K562 (cell line): ENCODE measurements at regions not wholly inside any gene's neighbourhood (a gene's known extent, or its start where the extent isn't known, plus 50 kb on each side); places are given as distances from the start of the nearest gene placed in this dataset.

Source experiments
- ATAC-seq: fragments of 200-7000 bp; cut with Tn5 transposase; 3 replicates; pipeline ENCODE4 v1.9.1; 2020; ENCODE audit warnings: moderate library complexity
- BruUV-seq: library from RNA; stranded (reverse); fragments of 400-500 nt; replicated peaks from 2 replicates; lab custom pipeline; 2021; lab: Mats Ljungman, UMichigan
- CTCF ChIA-PET: fragments of 300-600 bp; formaldehyde crosslinking; extraction: SDS; loops from one replicate; lab custom pipeline; 2021; ENCODE audit warnings: low intra/inter-chr PET ratio; lab: Yijun Ruan, JAX
- POLR2A ChIA-PET: fragments of 300-600, 350-650 bp; sonication (Branson Sonifier 250); formaldehyde crosslinking; extraction: SDS; loops from one replicate; lab custom pipeline; 2021; ENCODE audit warnings: antibody characterized with exemption, inconsistent platforms; lab: Yijun Ruan, JAX
- DNase-seq, 4 experiments: peaks; one replicate each; pipeline versions ENCODE4 v3.0.0 to v3.0.0-alpha.2; 2011 to 2018; ENCODE audit warnings: low spot score in 3 of 4, mixed read lengths in 3 of 4; ENCODE audit errors: extremely low read depth in 1 of 4
- FAIRE-seq: peaks from 2 replicates; lab custom pipeline; 2011; peaks lifted over from hg19 to GRCh38; lab: Jason Lieb, UNC
- H2AFZ ChIP-seq: 2 replicates; pipeline ENCODE4 v1.6.0; 2011; ENCODE audit warnings: low read depth, low read length, control low read depth, inconsistent platforms
- H3K27ac ChIP-seq: fragments of 200-600 bp; 3 replicates; pipeline ENCODE4 v1.8.0; 2011; ENCODE audit warnings: low read depth, mild to moderate bottlenecking, control low read depth, inconsistent platforms, low read length, moderate library complexity, mixed read lengths; ENCODE audit errors: extremely low read depth
- H3K27me3 ChIP-seq, 2 experiments: fragments of 300-600 bp in 1 of 2; 2 replicates in 1 of 2; 3 replicates in 1 of 2; pipeline versions ENCODE4 v1.6.0 to v1.8.0; 2011; ENCODE audit warnings: inconsistent platforms in 2 of 2, low read length in 2 of 2, mild to moderate bottlenecking in 1 of 2, mixed read lengths in 1 of 2, moderate library complexity in 1 of 2; ENCODE audit not compliant: control insufficient read depth in 2 of 2, insufficient read depth in 2 of 2
- H3K36me3 ChIP-seq: fragments of 300-600 bp; 3 replicates; pipeline ENCODE4 v1.8.0; 2011; ENCODE audit warnings: mild to moderate bottlenecking, low read length, inconsistent platforms; ENCODE audit not compliant: control insufficient read depth, insufficient read depth
- H3K4me1 ChIP-seq, 2 experiments: fragments of 200-600 bp in 1 of 2; replicated peaks in 1 of 2; 2 replicates in 1 of 2; 3 replicates in 1 of 2; pipeline versions ENCODE4 v1.5.1 to v1.8.0; 2011; ENCODE audit warnings: inconsistent platforms in 2 of 2, low read length in 2 of 2, mild to moderate bottlenecking in 1 of 2, mixed read lengths in 1 of 2, moderate library complexity in 1 of 2; ENCODE audit not compliant: control insufficient read depth in 2 of 2, insufficient read depth in 2 of 2
- H3K4me2 ChIP-seq: 2 replicates; pipeline ENCODE4 v1.6.1; 2011; ENCODE audit warnings: low read length, control low read depth, inconsistent platforms, mixed read lengths; ENCODE audit not compliant: insufficient read depth
- H3K4me3 ChIP-seq: fragments of 200-600 bp; sonication (generic), shearing (Covaris generic); 2 replicates; pipeline ENCODE4 v1.5.1; 2016; ENCODE audit warnings: control low read depth, inconsistent platforms
- H3K79me2 ChIP-seq: fragments of 200-600 bp; 3 replicates; pipeline ENCODE4 v1.8.0; 2011; ENCODE audit warnings: low read length, inconsistent platforms; ENCODE audit not compliant: control insufficient read depth, insufficient read depth
- H3K9ac ChIP-seq, 2 experiments: 2 replicates each; pipeline versions ENCODE4 v1.6.0 to v1.6.1; 2011; ENCODE audit warnings: low read depth in 2 of 2, low read length in 2 of 2, control low read depth in 1 of 2, inconsistent platforms in 1 of 2, mild to moderate bottlenecking in 1 of 2, mixed read lengths in 1 of 2; ENCODE audit not compliant: insufficient read depth in 1 of 2
- H3K9me1 ChIP-seq: one replicate; pipeline ENCODE4 v1.6.0; 2011; ENCODE audit warnings: inconsistent platforms, mild to moderate bottlenecking, low read length, moderate library complexity; ENCODE audit not compliant: control insufficient read depth, insufficient read depth
- H3K9me3 ChIP-seq: replicated peaks from 2 replicates; pipeline ENCODE4 v1.5.1; 2011; ENCODE audit warnings: low read depth, low read length, inconsistent platforms; ENCODE audit not compliant: control insufficient read depth, insufficient read depth
- H4K20me1 ChIP-seq: replicated peaks from 2 replicates; pipeline ENCODE4 v1.6.1; 2011; ENCODE audit warnings: low read length, inconsistent platforms, mixed read lengths; ENCODE audit not compliant: control insufficient read depth, insufficient read depth
- ADNP ChIP-seq: fragments of 200-800 bp; sonication (Bioruptor generic); IDR thresholded peaks from 2 replicates; pipeline ENCODE4 v1.6.1; 2016; ENCODE audit warnings: missing genetic modification characterization, missing compliant biosample characterization
- BCOR ChIP-seq: fragments of 450-650 bp; IDR thresholded peaks from 2 replicates; pipeline ENCODE4 v1.6.1; 2016
- CREB3L1 ChIP-seq: fragments of 450-650 bp; IDR thresholded peaks from 2 replicates; pipeline ENCODE4 v1.6.1; 2014; ENCODE audit warnings: low read depth, mild to moderate bottlenecking, moderate library complexity, borderline replicate concordance
- DNMT1 ChIP-seq: fragments of 450-650 bp; IDR thresholded peaks from 2 replicates; pipeline ENCODE4 v1.6.1; 2016; ENCODE audit warnings: antibody characterized with exemption, mild to moderate bottlenecking
- HDAC2 ChIP-seq: fragments of 450-650 bp; IDR thresholded peaks from 2 replicates; pipeline ENCODE4 v1.6.1; 2016; ENCODE audit warnings: mild to moderate bottlenecking
- HIVEP1 ChIP-seq: fragments of 250-450 bp; sonication (Bioruptor Pico); IDR thresholded peaks from 2 replicates; pipeline ENCODE4 v1.4.0; 2020; ENCODE audit warnings: mild to moderate bottlenecking
- HNRNPUL1 ChIP-seq: fragments of 200-400 bp; formaldehyde crosslinking; IDR thresholded peaks from 2 replicates; pipeline ENCODE4 v1.6.1; 2017; ENCODE audit warnings: low read length
- KAT8 ChIP-seq: fragments of 450-650 bp; IDR thresholded peaks from 2 replicates; pipeline ENCODE4 v1.6.1; 2016; ENCODE audit warnings: low read depth, mild to moderate bottlenecking
- KDM1A ChIP-seq, 2 experiments: fragments of 450-650 bp; IDR thresholded peaks; 2 replicates each; pipeline ENCODE4 v1.6.1; 2016; ENCODE audit warnings: mild to moderate bottlenecking in 2 of 2
- KLF6 ChIP-seq: fragments of 250-450 bp; sonication (Bioruptor Pico); IDR thresholded peaks from 2 replicates; pipeline ENCODE4 v1.4.0; 2020; ENCODE audit warnings: mild to moderate bottlenecking, moderate library complexity, borderline replicate concordance
- MCM7 ChIP-seq, 2 experiments: fragments of 450-650 bp; IDR thresholded peaks; 2 replicates each; pipeline ENCODE4 v1.6.1; 2016 to 2018
- MTA1 ChIP-seq: fragments of 450-650 bp; IDR thresholded peaks from 2 replicates; pipeline ENCODE4 v1.6.1; 2017; ENCODE audit warnings: borderline replicate concordance
- NEUROD1 ChIP-seq: fragments of 150-350 bp; IDR thresholded peaks from 2 replicates; pipeline ENCODE4 v1.6.1; 2014; ENCODE audit warnings: borderline replicate concordance, low read length, low read depth; ENCODE audit not compliant: partially characterized antibody
- RBM14 ChIP-seq: fragments of 200-400 bp; formaldehyde crosslinking; IDR thresholded peaks from 2 replicates; pipeline ENCODE4 v1.6.1; 2018; ENCODE audit warnings: low read depth, mild to moderate bottlenecking, low read length, moderate library complexity, borderline replicate concordance; ENCODE audit not compliant: insufficient read depth
- RBM25 ChIP-seq: fragments of 200-400 bp; formaldehyde crosslinking; IDR thresholded peaks from 2 replicates; pipeline ENCODE4 v1.6.1; 2018; ENCODE audit warnings: low read length, low read depth, moderate library complexity; ENCODE audit not compliant: severe bottlenecking
- SIX5 ChIP-seq, 2 experiments: IDR thresholded peaks; 2 replicates each; pipeline ENCODE4 v1.6.1; 2011; ENCODE audit warnings: low read length in 2 of 2, borderline replicate concordance in 1 of 2, low read depth in 1 of 2, mild to moderate bottlenecking in 1 of 2, moderate library complexity in 1 of 2; ENCODE audit not compliant: insufficient read depth in 1 of 2
- SRSF1 ChIP-seq: fragments of 200-400 bp; formaldehyde crosslinking; IDR thresholded peaks from 2 replicates; pipeline ENCODE4 v1.6.1; 2017; ENCODE audit warnings: mild to moderate bottlenecking, low read depth, low read length, moderate library complexity
- ZFP36 ChIP-seq: fragments of 150-350 bp; IDR thresholded peaks from 2 replicates; pipeline ENCODE4 v1.6.1; 2018; ENCODE audit warnings: low read length, low read depth; ENCODE audit not compliant: partially characterized antibody
- ZNF184 ChIP-seq: sonication (generic); formaldehyde crosslinking; IDR thresholded peaks from 2 replicates; pipeline ENCODE4 v1.5.0; 2020; ENCODE audit warnings: missing genetic modification reagents
- WGBS: fragments of 100-300 bp; shearing (Covaris generic); methylation state at CpG from one replicate; pipeline ENCODE4 v1.1.6; 2016; ENCODE audit warnings: low coverage, mixed read lengths; ENCODE audit not compliant: insufficient coverage; ENCODE audit errors: missing lambda C conversion rate; 5-methylcytosine and 5-hydroxymethylcytosine counted together
- in situ Hi-C: fragments of 300-500 bp; cut with MboI; formaldehyde crosslinking; loops from 4 replicates; pipeline ENCODE4 v1.15.0; 2018; ENCODE audit warnings: inconsistent platforms, mixed read lengths
- intact Hi-C: fragments of 100-400 bp; cut with micrococcal nuclease; formaldehyde crosslinking; loops from 2 replicates; pipeline ENCODE4 v1.14.2; 2022
- TF ChIP-seq, protein P1 (sequence below): sonication (generic); formaldehyde crosslinking; IDR thresholded peaks from 2 replicates; pipeline ENCODE4 v1.4.0; 2020; ENCODE audit warnings: mild to moderate bottlenecking, missing genetic modification reagents
- TF ChIP-seq, protein P2 (sequence below): sonication (generic); formaldehyde crosslinking; IDR thresholded peaks from 2 replicates; pipeline ENCODE4 v1.8.0; 2022; ENCODE audit warnings: mild to moderate bottlenecking, missing genetic modification reagents, borderline replicate concordance

DNA sequence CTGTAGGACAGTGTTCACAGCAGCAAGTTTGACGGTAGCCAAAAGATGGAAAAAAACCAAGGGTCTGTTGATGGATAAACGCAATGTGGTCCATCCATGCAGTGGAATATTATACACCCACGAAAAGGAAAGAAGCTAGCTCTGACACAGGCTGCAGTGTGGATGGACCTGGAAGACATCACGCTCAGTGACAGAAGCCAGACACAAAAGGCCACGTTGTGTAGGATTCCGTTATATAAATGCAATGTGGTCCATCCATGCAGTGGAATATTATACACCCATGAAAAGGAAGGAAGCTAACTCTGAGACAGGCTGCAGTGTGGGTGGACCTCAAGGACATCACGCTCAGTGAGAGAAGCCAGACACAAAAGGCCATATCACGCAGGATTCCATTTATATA, 105.5 kb upstream of the SHOX start:
- peaks cover 2% of the 10 kb centered on the region; the same call in 1 of the 2 replicates for H3K9me3 ChIP-seq
- no peak for FAIRE-seq
- ChIA-PET POLR2A (no interaction called here), CTCF (no interaction called here)
- no peak overlapping the region for H3K4me2 ChIP-seq
- H3K36me3 ChIP-seq, result no peaks in the 10 kb centered on the region
- no peaks in the 10 kb centered on the region for H4K20me1 ChIP-seq
- no peaks in the 10 kb centered on the region for H3K9me1 ChIP-seq
- H3K27me3 ChIP-seq, result no peaks in the 10 kb centered on the region
- intact Hi-C loops, result no loop called here
- H3K27ac ChIP-seq, result no peak overlapping the region
- BruUV-seq, result no TSS peak
- H3K4me3 ChIP-seq, result no peak overlapping the region
- no peak for ATAC-seq
- 1% methylated on average over 7 of the region's 8 CpGs for WGBS
- no peak overlapping the region for H2AFZ ChIP-seq
- no peak for DNase-seq
- H3K79me2 ChIP-seq, result no peaks in the 10 kb centered on the region
- H3K4me1 ChIP-seq, result no peaks in the 10 kb centered on the region
- in situ Hi-C loops, result no loop called here
- no peak overlapping the region for H3K9ac ChIP-seq
- TF ChIP-seq HIVEP1, result no peak
- TF ChIP-seq SIX5 (IDR thresholded peaks at IDR 0.05; ENCODE audit: borderline replicate concordance in 1 of 2, insufficient read depth in 1 of 2, low read depth in 1 of 2, low read length in 2 of 2), result no peak
- no peak for TF ChIP-seq ZFP36
- no peak for TF ChIP-seq NEUROD1
- TF ChIP-seq KDM1A (IDR thresholded peaks at IDR 0.05), result peak; percentile 30 to 65; a peak in 2 of 4 replicates
- TF ChIP-seq HNRNPUL1, result no peak
- TF ChIP-seq, protein P1, sequence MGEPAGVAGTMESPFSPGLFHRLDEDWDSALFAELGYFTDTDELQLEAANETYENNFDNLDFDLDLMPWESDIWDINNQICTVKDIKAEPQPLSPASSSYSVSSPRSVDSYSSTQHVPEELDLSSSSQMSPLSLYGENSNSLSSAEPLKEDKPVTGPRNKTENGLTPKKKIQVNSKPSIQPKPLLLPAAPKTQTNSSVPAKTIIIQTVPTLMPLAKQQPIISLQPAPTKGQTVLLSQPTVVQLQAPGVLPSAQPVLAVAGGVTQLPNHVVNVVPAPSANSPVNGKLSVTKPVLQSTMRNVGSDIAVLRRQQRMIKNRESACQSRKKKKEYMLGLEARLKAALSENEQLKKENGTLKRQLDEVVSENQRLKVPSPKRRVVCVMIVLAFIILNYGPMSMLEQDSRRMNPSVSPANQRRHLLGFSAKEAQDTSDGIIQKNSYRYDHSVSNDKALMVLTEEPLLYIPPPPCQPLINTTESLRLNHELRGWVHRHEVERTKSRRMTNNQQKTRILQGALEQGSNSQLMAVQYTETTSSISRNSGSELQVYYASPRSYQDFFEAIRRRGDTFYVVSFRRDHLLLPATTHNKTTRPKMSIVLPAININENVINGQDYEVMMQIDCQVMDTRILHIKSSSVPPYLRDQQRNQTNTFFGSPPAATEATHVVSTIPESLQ, result no peak
- no peak for TF ChIP-seq KAT8
- no peak for TF ChIP-seq SRSF1
- no peak for TF ChIP-seq ADNP (tag)
- no peak for TF ChIP-seq MCM7 (IDR thresholded peaks at IDR 0.05)
- TF ChIP-seq ZNF184, result no peak
- TF ChIP-seq CREB3L1, result no peak
- TF ChIP-seq BCOR, result peak; percentile 86
- 0 out of 2 replicates have a peak, but pooled peaks have one; percentile 52 for TF ChIP-seq HDAC2
- TF ChIP-seq DNMT1, result no peak
- TF ChIP-seq RBM14, result no peak
- peak; percentile 74 for TF ChIP-seq RBM25
- TF ChIP-seq MTA1, result no peak
- TF ChIP-seq, protein P2, sequence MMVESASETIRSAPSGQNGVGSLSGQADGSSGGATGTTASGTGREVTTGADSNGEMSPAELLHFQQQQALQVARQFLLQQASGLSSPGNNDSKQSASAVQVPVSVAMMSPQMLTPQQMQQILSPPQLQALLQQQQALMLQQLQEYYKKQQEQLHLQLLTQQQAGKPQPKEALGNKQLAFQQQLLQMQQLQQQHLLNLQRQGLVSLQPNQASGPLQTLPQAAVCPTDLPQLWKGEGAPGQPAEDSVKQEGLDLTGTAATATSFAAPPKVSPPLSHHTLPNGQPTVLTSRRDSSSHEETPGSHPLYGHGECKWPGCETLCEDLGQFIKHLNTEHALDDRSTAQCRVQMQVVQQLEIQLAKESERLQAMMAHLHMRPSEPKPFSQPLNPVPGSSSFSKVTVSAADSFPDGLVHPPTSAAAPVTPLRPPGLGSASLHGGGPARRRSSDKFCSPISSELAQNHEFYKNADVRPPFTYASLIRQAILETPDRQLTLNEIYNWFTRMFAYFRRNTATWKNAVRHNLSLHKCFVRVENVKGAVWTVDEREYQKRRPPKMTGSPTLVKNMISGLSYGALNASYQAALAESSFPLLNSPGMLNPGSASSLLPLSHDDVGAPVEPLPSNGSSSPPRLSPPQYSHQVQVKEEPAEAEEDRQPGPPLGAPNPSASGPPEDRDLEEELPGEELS (CRISPR knock-in tag), result no peak
- no peak for TF ChIP-seq KLF6 (CRISPR knock-in tag)
